A549 (cell line): ENCODE measurements at regions not wholly inside any gene's neighbourhood (a gene's known extent, or its start where the extent isn't known, plus 50 kb on each side); places are given as distances from the start of the nearest gene placed in this dataset.

Experiments
- ATAC-seq, 2 experiments: fragments of 200-7000 bp in 1 of 2; fragments of >200 bp in 1 of 2; cut with Nextera tagmentation in 1 of 2; cut with Tn5 transposase in 1 of 2; 3 replicates each; pipeline versions ENCODE4 v1.8.0 to v1.9.1; 2018 to 2020; ENCODE audit warnings: mild to moderate bottlenecking in 1 of 2, moderate library complexity in 1 of 2
- CTCF ChIA-PET: fragments of 300-600 bp; sonication (Branson Sonifier 250); formaldehyde crosslinking; extraction: SDS; loops from one replicate; lab custom pipeline; 2021; ENCODE audit warnings: antibody characterized with exemption, inconsistent platforms; lab: Yijun Ruan, JAX
- POLR2A ChIA-PET: fragments of 350-600 bp; formaldehyde crosslinking; extraction: SDS; loops from one replicate; lab custom pipeline; 2021; ENCODE audit warnings: antibody characterized with exemption, inconsistent platforms; lab: Yijun Ruan, JAX
- DNase-seq, 2 experiments: peaks; one replicate each; pipeline versions ENCODE4 v3.0.0 to v3.0.0-alpha.2; 2011 to 2016; ENCODE audit warnings: low read depth in 1 of 2, low spot score in 1 of 2
- FAIRE-seq: peaks from 2 replicates; lab custom pipeline; 2011; peaks lifted over from hg19 to GRCh38; lab: Jason Lieb, UNC
- H3K27ac ChIP-seq, 2 experiments: fragments of >200 bp; sonication (Bioruptor Twin); formaldehyde crosslinking; 3 replicates each; pipeline ENCODE4 v1.5.1; 2016 to 2017
- H3K4me1 ChIP-seq: fragments of >200 bp; sonication (Bioruptor Twin); formaldehyde crosslinking; 3 replicates; pipeline ENCODE4 v1.6.1; 2016
- H3K4me2 ChIP-seq: fragments of >200 bp; sonication (Bioruptor Twin); formaldehyde crosslinking; 3 replicates; pipeline ENCODE4 v1.6.1; 2016
- H3K4me3 ChIP-seq: fragments of >200 bp; sonication (Bioruptor Twin); formaldehyde crosslinking; 3 replicates; pipeline ENCODE4 v1.5.1; 2016
- H3K9me3 ChIP-seq: fragments of >200 bp; sonication (Bioruptor Twin); formaldehyde crosslinking; 3 replicates; pipeline ENCODE4 v1.6.1; 2016
- ATOH8 ChIP-seq: fragments of 250-450 bp; sonication (Bioruptor Pico); IDR thresholded peaks from 2 replicates; pipeline ENCODE4 v1.5.0; 2020; ENCODE audit warnings: low read depth, mild to moderate bottlenecking, moderate library complexity
- BCL3 ChIP-seq: fragments of >200 bp; sonication (Bioruptor Twin); formaldehyde crosslinking; IDR thresholded peaks from 3 replicates; pipeline ENCODE4 v1.6.1; 2016
- BHLHE40 ChIP-seq: IDR thresholded peaks from 2 replicates; pipeline ENCODE4 v1.6.1; 2012; ENCODE audit warnings: low read depth, low read length, inconsistent platforms
- CBX8 ChIP-seq: fragments of 200-600 bp; sonication (generic); IDR thresholded peaks from 2 replicates; pipeline ENCODE4 v1.6.1; 2016
- CHD4 ChIP-seq: fragments of 200-600 bp; sonication (generic); IDR thresholded peaks from 2 replicates; pipeline ENCODE4 v1.6.1; 2016; ENCODE audit warnings: antibody characterized with exemption, mild to moderate bottlenecking, borderline replicate concordance
- EHF ChIP-seq: fragments of 250-450 bp; sonication (Bioruptor Pico); IDR thresholded peaks from 2 replicates; pipeline ENCODE4 v1.5.0; 2020; ENCODE audit warnings: mild to moderate bottlenecking
- ELK1 ChIP-seq: fragments of 150-350 bp; IDR thresholded peaks from 2 replicates; pipeline ENCODE4 v1.6.1; 2014; ENCODE audit warnings: low read depth, mild to moderate bottlenecking, low read length
- HOXA7 ChIP-seq: fragments of 250-450 bp; sonication (Bioruptor Pico); IDR thresholded peaks from 2 replicates; pipeline ENCODE4 v1.5.0; 2020; ENCODE audit warnings: mild to moderate bottlenecking, moderate library complexity
- MYC ChIP-seq: IDR thresholded peaks from 2 replicates; pipeline ENCODE4 v1.6.1; 2012; ENCODE audit warnings: mild to moderate bottlenecking, inconsistent platforms, low read length, improper control_type of control experiment, borderline replicate concordance
- REST ChIP-seq: fragments of 200-600 bp; sonication (generic); IDR thresholded peaks from 2 replicates; pipeline ENCODE4 v1.6.1; 2016; ENCODE audit warnings: antibody characterized with exemption, mild to moderate bottlenecking, moderate library complexity
- TP53 ChIP-seq: fragments of 250-450 bp; sonication (Bioruptor Pico); IDR thresholded peaks from 2 replicates; pipeline ENCODE4 v1.5.0; 2021; ENCODE audit warnings: mild to moderate bottlenecking, moderate library complexity
- ZC3H11A ChIP-seq: fragments of 450-650 bp; IDR thresholded peaks from 2 replicates; pipeline ENCODE4 v1.6.1; 2014; ENCODE audit warnings: antibody characterized with exemption, mild to moderate bottlenecking
- ZSCAN20 ChIP-seq: fragments of 250-450 bp; sonication (Bioruptor Pico); IDR thresholded peaks from 2 replicates; pipeline ENCODE4 v1.8.0; 2022; ENCODE audit warnings: mild to moderate bottlenecking, moderate library complexity
- WGBS: methylation state at CpG from one replicate; pipeline ENCODE4 v1.1.6; 2017; ENCODE audit errors: missing lambda C conversion rate; 5-methylcytosine and 5-hydroxymethylcytosine counted together

GRCh38 chr10:37563107-37563714 is 294.2 kb downstream of the ZNF248 start (continued):
- no peak for TF ChIP-seq REST
- no peak for TF ChIP-seq ELK1
- TF ChIP-seq CBX8 = no peak
- TF ChIP-seq BHLHE40 = no peak

- FAIRE-seq = no peak
- H3K27ac ChIP-seq = no peak overlapping the region
- no peak overlapping the region for H3K4me3 ChIP-seq
- 47% methylated on average over 1 of the region's 1 CpG for WGBS
- POLR2A ChIA-PET = no interaction called here
- H3K4me1 ChIP-seq = no peaks in the 10 kb centered on the region
- H3K4me2 ChIP-seq = no peak overlapping the region
- TF ChIP-seq ZC3H11A (no peak), HOXA7 (CRISPR knock-in tag) (no peak), BCL3 (no peak), TP53 (CRISPR knock-in tag) (no peak), REST (no peak), BHLHE40 (no peak), MYC (no peak)
- DNase-seq = no peak
- H3K9me3 ChIP-seq = no peaks in the 10 kb centered on the region; the same call in 2 of the 3 replicates
- ATAC-seq = no peak
- CTCF ChIA-PET = no interaction called here
Observed at GRCh38 chr10:37552881-37553280, 304.5 kb downstream of the ZNF248 start.

GRCh38 chr10:37549054-37549453 is 308.4 kb downstream of the ZNF248 start:
- CTCF ChIA-PET = no interaction called here
- ATAC-seq (no peak), FAIRE-seq (no peak), DNase-seq (no peak)
- no peak overlapping the region for H3K27ac ChIP-seq
- no peaks in the 10 kb centered on the region; the same call in 2 of the 3 replicates for H3K9me3 ChIP-seq
- TF ChIP-seq ATOH8 (no peak), CHD4 (no peak), EHF (CRISPR knock-in tag) (no peak), MYC (no peak), ZSCAN20 (CRISPR knock-in tag) (no peak), ELK1 (no peak)
- POLR2A ChIA-PET = no interaction called here
- no peaks in the 10 kb centered on the region for H3K4me1 ChIP-seq
- H3K4me3 ChIP-seq = no peak overlapping the region
- WGBS = 56% methylated on average over 1 of the region's 1 CpG
- H3K4me2 ChIP-seq = no peak overlapping the region
